ENCODE measurements at regions not wholly inside any gene's neighbourhood (a gene's known extent, or its start where the extent isn't known, plus 50 kb on each side); places are given as distances from the start of the nearest gene placed in this dataset.

GRCh38 chr9:13994240-13994639 lies 319.7 kb downstream of the NFIB start:
- H3K79me2 ChIP-seq (ENCODE audit: low read depth) = no peaks in the 10 kb centered on the region
- Mint-ChIP-seq H3K9me3 (peaks cover 17% of the 10 kb centered on the region), H3K27ac (no peak overlapping the region), H3K4me3 (no peak overlapping the region), H3K4me1 (peaks cover 18% of the 10 kb centered on the region), H3K36me3 (no peaks in the 10 kb centered on the region), H3K27me3 (ENCODE audit: insufficient read depth, low read depth) (peaks cover 3% of the 10 kb centered on the region)
- no peak overlapping the region for H3K4me3 ChIP-seq
- no peak for DNase-seq (ENCODE audit: low spot score)
- no peaks in the 10 kb centered on the region for H3K9me3 ChIP-seq (ENCODE audit: low read depth)
- TF ChIP-seq CTCF (IDR thresholded peaks at IDR 0.05) = no peak
- TF ChIP-seq EZH2phosphoT487 (IDR thresholded peaks at IDR 0.05) = no peak
- TF ChIP-seq EZH2 (IDR thresholded peaks at IDR 0.05) = no peak
- no peak overlapping the region for H3K9ac ChIP-seq
- no peaks in the 10 kb centered on the region for H3K27me3 ChIP-seq
- no peak overlapping the region for H2AFZ ChIP-seq (replicated peaks)
- no peak overlapping the region for H3K4me2 ChIP-seq
- peaks cover 8% of the 10 kb centered on the region for H3K4me1 ChIP-seq
- no peak overlapping the region for H3K27ac ChIP-seq
- no peaks in the 10 kb centered on the region for H3K36me3 ChIP-seq
- H3F3A ChIP-seq (ENCODE audit: low read depth) = no peaks in the 10 kb centered on the region
- no peaks in the 10 kb centered on the region for H4K20me1 ChIP-seq (ENCODE audit: low read depth)

DNA sequence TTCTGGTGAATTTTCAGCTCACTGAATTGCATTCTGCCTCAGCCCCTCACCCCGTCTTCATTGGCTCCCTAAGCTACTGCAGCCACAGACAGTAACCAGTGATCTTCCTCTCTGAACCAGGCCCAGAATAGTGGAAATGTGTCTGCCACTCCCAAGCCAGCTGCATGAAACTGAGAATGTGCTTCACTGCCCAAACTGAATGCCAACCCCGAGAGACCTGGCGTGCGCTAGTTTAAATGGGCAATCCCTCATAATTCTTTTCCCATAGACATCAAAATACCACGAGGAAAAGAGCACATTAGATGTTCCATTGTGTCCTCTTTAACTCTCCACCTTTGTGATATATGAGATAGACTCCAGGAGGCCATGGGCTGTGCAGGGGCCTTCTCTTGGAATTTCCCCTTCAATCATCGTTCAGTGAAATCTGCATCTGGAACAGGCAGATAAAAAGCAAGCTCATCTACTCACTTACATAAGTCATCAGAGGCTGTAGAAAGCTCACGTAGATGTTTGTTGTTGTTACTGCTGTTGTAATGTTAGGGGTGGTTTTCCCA lies 320.2 kb downstream of the NFIB start:
- DNase-seq (ENCODE audit: low spot score) = peak; percentile 5
- TF ChIP-seq EZH2phosphoT487 (IDR thresholded peaks at IDR 0.05) (no peak), EZH2 (IDR thresholded peaks at IDR 0.05) (no peak), CTCF (IDR thresholded peaks at IDR 0.05) (no peak)

GRCh38 chr9:13992138-13993088 lies 321.5 kb downstream of the NFIB start:
- Histone ChIP-seq H3K4me3 (no peak overlapping the region), H3K79me2 (ENCODE audit: low read depth) (no peaks in the 10 kb centered on the region), H3K27ac (no peak overlapping the region), H4K20me1 (ENCODE audit: low read depth) (no peaks in the 10 kb centered on the region), H3K27me3 (no peaks in the 10 kb centered on the region), H3K4me1 (peaks cover 8% of the 10 kb centered on the region), H3K9me3 (ENCODE audit: low read depth) (no peaks in the 10 kb centered on the region), H3K9ac (no peak overlapping the region), H2AFZ (replicated peaks) (no peak overlapping the region), H3K36me3 (no peaks in the 10 kb centered on the region), H3K4me2 (no peak overlapping the region), H3F3A (ENCODE audit: low read depth) (no peaks in the 10 kb centered on the region)
- Mint-ChIP-seq H3K36me3 (no peaks in the 10 kb centered on the region), H3K4me1 (peaks cover 18% of the 10 kb centered on the region), H3K4me3 (no peak overlapping the region), H3K27me3 (ENCODE audit: insufficient read depth, low read depth) (peaks cover 3% of the 10 kb centered on the region), H3K27ac (no peak overlapping the region), H3K9me3 (peaks cover 18% of the 10 kb centered on the region)
- no peak for TF ChIP-seq EZH2phosphoT487 (IDR thresholded peaks at IDR 0.05)
- no peak for TF ChIP-seq CTCF (IDR thresholded peaks at IDR 0.05)
- no peak for TF ChIP-seq EZH2 (IDR thresholded peaks at IDR 0.05)
- no peak for DNase-seq (ENCODE audit: low spot score)

More for the DNA sequence above, 320.2 kb downstream of the NFIB start:
- no peaks in the 10 kb centered on the region for H3K79me2 ChIP-seq (ENCODE audit: low read depth)
- no peaks in the 10 kb centered on the region for H3K9me3 ChIP-seq (ENCODE audit: low read depth)
- no peak overlapping the region for H2AFZ ChIP-seq (replicated peaks)
- no peak overlapping the region for H3K9ac ChIP-seq
- no peaks in the 10 kb centered on the region for H4K20me1 ChIP-seq (ENCODE audit: low read depth)
- peaks cover 8% of the 10 kb centered on the region for H3K4me1 ChIP-seq
- H3K4me3 ChIP-seq = no peak overlapping the region
- no peaks in the 10 kb centered on the region for H3K36me3 Mint-ChIP-seq
- H3K4me2 ChIP-seq = no peak overlapping the region
- H3K36me3 ChIP-seq = no peaks in the 10 kb centered on the region
- no peaks in the 10 kb centered on the region for H3F3A ChIP-seq (ENCODE audit: low read depth)
- H3K4me1 Mint-ChIP-seq = peaks cover 18% of the 10 kb centered on the region
- peaks cover 14% of the 10 kb centered on the region for H3K9me3 Mint-ChIP-seq
- no peaks in the 10 kb centered on the region for H3K27me3 ChIP-seq
- peak overlapping the region; percentile 58 for H3K27ac Mint-ChIP-seq
- H3K27ac ChIP-seq = no peak overlapping the region
- H3K27me3 Mint-ChIP-seq (ENCODE audit: insufficient read depth, low read depth) = peaks cover 3% of the 10 kb centered on the region
- H3K4me3 Mint-ChIP-seq = no peak overlapping the region
